Brain microvascular endothelial cell (primary cell): ENCODE measurements at regions not wholly inside any gene's neighbourhood (a gene's known extent, or its start where the extent isn't known, plus 50 kb on each side); places are given as distances from the start of the nearest gene placed in this dataset.
A peak's percentile ranks its signal among the peaks of the same experiment; 100 is the strongest.
"Not testable (repeated sequence)": the region's sequence is repeated elsewhere in the genome, so short reads cannot be mapped to it uniquely, and the experiment has no call there.

Experiments
- DNase-seq: peaks from one replicate; pipeline ENCODE4 v3.0.0-alpha.2; 2020
- H3K27ac ChIP-seq: fragments of 250-450 bp; sonication (Bioruptor Pico); 2 replicates; pipeline ENCODE4 v1.5.1; 2020; ENCODE audit warnings: mild to moderate bottlenecking, moderate library complexity
- H3K27me3 ChIP-seq: fragments of 250-450 bp; sonication (Bioruptor Pico); replicated peaks from 2 replicates; pipeline ENCODE4 v1.5.1; 2020; ENCODE audit warnings: mild to moderate bottlenecking
- H3K36me3 ChIP-seq: fragments of 250-450 bp; sonication (Bioruptor Pico); replicated peaks from 2 replicates; pipeline ENCODE4 v1.5.1; 2020; ENCODE audit warnings: mild to moderate bottlenecking
- H3K4me3 ChIP-seq: 2 replicates; pipeline ENCODE4 v1.5.1; 2011; ENCODE audit warnings: low read depth, mild to moderate bottlenecking, control low read depth, low read length, moderate library complexity
- CTCF ChIP-seq: IDR thresholded peaks from 2 replicates; pipeline ENCODE4 v1.5.1; 2011; ENCODE audit warnings: low read depth, mild to moderate bottlenecking, moderate library complexity, low read length, control low read depth, inconsistent platforms; ENCODE audit errors: missing control alignments
- in situ Hi-C: cut with HindIII; loops from 2 replicates; pipeline ENCODE4 v1.10.0; 2017; ENCODE audit warnings: low sequenced_read_pairs, low pct_ligation_motif_present

- in situ Hi-C loops, result no loop called here
- Histone ChIP-seq H3K27me3 (no peaks in the 10 kb centered on the region), H3K36me3 (no peaks in the 10 kb centered on the region), H3K4me3 (no peak overlapping the region), H3K27ac (no peak overlapping the region)
- no peak for DNase-seq
- no peak for TF ChIP-seq CTCF
These were observed 1322.7 kb upstream of the ALCAM start for GRCh38 chr3:104044002-104044401.

GRCh38 chr3:104066658-104067057 is 1300.1 kb upstream of the ALCAM start:
- H3K27ac ChIP-seq, result no peak overlapping the region
- H3K27me3 ChIP-seq, result no peaks in the 10 kb centered on the region
- no peaks in the 10 kb centered on the region for H3K36me3 ChIP-seq
- in situ Hi-C loops, result no loop called here
- peak; percentile 46 for DNase-seq
- no peak overlapping the region for H3K4me3 ChIP-seq
- no peak for TF ChIP-seq CTCF

- DNase-seq, result peak; percentile 6
- no peaks in the 10 kb centered on the region for H3K36me3 ChIP-seq
- TF ChIP-seq CTCF, result no peak
- in situ Hi-C loops, result no loop called here
- H3K27ac ChIP-seq, result no peak overlapping the region
- no peak overlapping the region for H3K4me3 ChIP-seq
- no peaks in the 10 kb centered on the region for H3K27me3 ChIP-seq
These were observed 1297.6 kb upstream of the ALCAM start for GRCh38 chr3:104069114-104069513.

- DNase-seq, result no peak
- in situ Hi-C loops, result no loop called here
- TF ChIP-seq CTCF, result no peak
These were observed 1295.8 kb upstream of the ALCAM start for GRCh38 chr3:104070906-104071305.

GRCh38 chr3:104080088-104080626 is 1286.6 kb upstream of the ALCAM start:
- in situ Hi-C loops, result no loop called here
- Histone ChIP-seq H3K27ac (no peak overlapping the region), H3K36me3 (no peaks in the 10 kb centered on the region), H3K27me3 (no peaks in the 10 kb centered on the region), H3K4me3 (no peak overlapping the region)
- TF ChIP-seq CTCF, result no peak
- no peak for DNase-seq

More at GRCh38 chr3:104070906-104071305, 1295.8 kb upstream of the ALCAM start:
- no peaks in the 10 kb centered on the region for H3K27me3 ChIP-seq
- no peaks in the 10 kb centered on the region for H3K36me3 ChIP-seq
- no peak overlapping the region for H3K4me3 ChIP-seq
- H3K27ac ChIP-seq, result no peak overlapping the region

- in situ Hi-C loops, result no loop called here
- Histone ChIP-seq H3K4me3 (no peak overlapping the region), H3K27ac (no peak overlapping the region), H3K36me3 (no peaks in the 10 kb centered on the region), H3K27me3 (no peaks in the 10 kb centered on the region)
- TF ChIP-seq CTCF, result no peak
- DNase-seq, result no peak
These were observed 1278.0 kb upstream of the ALCAM start for GRCh38 chr3:104088738-104089137.

- H3K27me3 ChIP-seq, DNase-seq, H3K4me3 ChIP-seq, in situ Hi-C loops, H3K36me3 ChIP-seq, H3K27ac ChIP-seq: not testable (repeated sequence)
These were observed 1276.7 kb upstream of the ALCAM start for GRCh38 chr3:104089987-104090386.
